ENCODE measurements at regions not wholly inside any gene's neighbourhood (a gene's known extent, or its start where the extent isn't known, plus 50 kb on each side); places are given as distances from the start of the nearest gene placed in this dataset.

DNA sequence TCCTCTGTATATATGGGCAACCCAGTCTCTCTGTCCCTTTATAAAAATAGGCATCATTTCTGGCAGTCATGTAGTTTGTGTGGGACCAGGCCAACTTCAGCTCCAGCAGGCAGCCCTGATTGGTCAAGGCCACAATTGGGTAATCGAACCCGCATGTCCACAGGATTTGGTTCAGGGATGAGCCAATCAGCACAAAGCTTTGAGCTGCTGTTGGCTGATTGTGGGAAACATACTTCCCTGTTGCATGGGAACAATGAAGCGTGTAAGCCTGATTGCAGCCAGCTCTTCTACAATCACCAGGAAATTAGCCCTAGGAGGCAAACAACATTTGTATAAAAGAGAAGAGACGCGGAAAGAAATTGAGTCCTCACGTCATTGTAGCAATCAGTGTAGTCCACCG lies 328.6 kb downstream of the PCNX1 start:
- TF ChIP-seq, protein P1, sequence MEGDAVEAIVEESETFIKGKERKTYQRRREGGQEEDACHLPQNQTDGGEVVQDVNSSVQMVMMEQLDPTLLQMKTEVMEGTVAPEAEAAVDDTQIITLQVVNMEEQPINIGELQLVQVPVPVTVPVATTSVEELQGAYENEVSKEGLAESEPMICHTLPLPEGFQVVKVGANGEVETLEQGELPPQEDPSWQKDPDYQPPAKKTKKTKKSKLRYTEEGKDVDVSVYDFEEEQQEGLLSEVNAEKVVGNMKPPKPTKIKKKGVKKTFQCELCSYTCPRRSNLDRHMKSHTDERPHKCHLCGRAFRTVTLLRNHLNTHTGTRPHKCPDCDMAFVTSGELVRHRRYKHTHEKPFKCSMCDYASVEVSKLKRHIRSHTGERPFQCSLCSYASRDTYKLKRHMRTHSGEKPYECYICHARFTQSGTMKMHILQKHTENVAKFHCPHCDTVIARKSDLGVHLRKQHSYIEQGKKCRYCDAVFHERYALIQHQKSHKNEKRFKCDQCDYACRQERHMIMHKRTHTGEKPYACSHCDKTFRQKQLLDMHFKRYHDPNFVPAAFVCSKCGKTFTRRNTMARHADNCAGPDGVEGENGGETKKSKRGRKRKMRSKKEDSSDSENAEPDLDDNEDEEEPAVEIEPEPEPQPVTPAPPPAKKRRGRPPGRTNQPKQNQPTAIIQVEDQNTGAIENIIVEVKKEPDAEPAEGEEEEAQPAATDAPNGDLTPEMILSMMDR (IDR thresholded peaks at IDR 0.05; ENCODE audit: low read depth, low read length): no peak
- no peak for TF ChIP-seq POLR2A (IDR thresholded peaks at IDR 0.05; ENCODE audit: extremely low read depth, insufficient read length)
- TF ChIP-seq, protein P2, sequence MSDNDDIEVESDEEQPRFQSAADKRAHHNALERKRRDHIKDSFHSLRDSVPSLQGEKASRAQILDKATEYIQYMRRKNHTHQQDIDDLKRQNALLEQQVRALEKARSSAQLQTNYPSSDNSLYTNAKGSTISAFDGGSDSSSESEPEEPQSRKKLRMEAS (IDR thresholded peaks at IDR 0.05; ENCODE audit: low read depth, low read length): no peak

Measured in NB4 (cell line).